Trophoblast cell (in vitro differentiated cells and primary cell): ENCODE measurements at regions not wholly inside any gene's neighbourhood (a gene's known extent, or its start where the extent isn't known, plus 50 kb on each side); places are given as distances from the start of the nearest gene placed in this dataset.

ENCODE experiments used
- DNase-seq, 2 donors: peaks; one replicate each; pipeline ENCODE4 v3.0.0-alpha.2; 2016
- H2AFZ ChIP-seq: 2 replicates; pipeline ENCODE4 v1.6.1; 2013; ENCODE audit warnings: low read length, moderate library complexity, mild to moderate bottlenecking; ENCODE audit not compliant: insufficient read depth, poor library complexity
- H2AK5ac ChIP-seq: 2 replicates; pipeline ENCODE4 v1.6.1; 2013; ENCODE audit warnings: mild to moderate bottlenecking, low read length
- H2BK120ac ChIP-seq: 2 replicates; pipeline ENCODE4 v1.6.1; 2013; ENCODE audit warnings: low read length, mild to moderate bottlenecking, moderate library complexity; ENCODE audit not compliant: insufficient read depth, poor library complexity
- H2BK12ac ChIP-seq: 2 replicates; pipeline ENCODE4 v1.6.1; 2013; ENCODE audit warnings: mild to moderate bottlenecking, low read length, moderate library complexity
- H2BK5ac ChIP-seq: 2 replicates; pipeline ENCODE4 v1.6.1; 2013; ENCODE audit warnings: low read length, low read depth, moderate library complexity, mild to moderate bottlenecking; ENCODE audit not compliant: poor library complexity
- H3K14ac ChIP-seq: 2 replicates; pipeline ENCODE4 v1.6.1; 2013; ENCODE audit warnings: mild to moderate bottlenecking, low read length
- H3K18ac ChIP-seq: 2 replicates; pipeline ENCODE4 v1.6.1; 2013; ENCODE audit warnings: mild to moderate bottlenecking, low read length
- H3K23ac ChIP-seq: 2 replicates; pipeline ENCODE4 v1.6.1; 2013; ENCODE audit warnings: low read length
- H3K27ac ChIP-seq: 2 replicates; pipeline ENCODE4 v1.5.1; 2013; ENCODE audit warnings: low read depth, mild to moderate bottlenecking, inconsistent platforms, low read length, moderate library complexity
- H3K27me3 ChIP-seq: 2 replicates; pipeline ENCODE4 v1.6.1; 2013; ENCODE audit warnings: inconsistent platforms, mild to moderate bottlenecking, low read length, moderate library complexity; ENCODE audit not compliant: insufficient read depth
- H3K36me3 ChIP-seq, 2 experiments: 1 replicate in 1 of 2; 2 replicates in 1 of 2; pipeline ENCODE4 v1.6.1; 2013; ENCODE audit warnings: low read length in 2 of 2, mild to moderate bottlenecking in 2 of 2, moderate library complexity in 1 of 2; ENCODE audit not compliant: insufficient read depth in 2 of 2, control insufficient read depth in 1 of 2
- H3K4ac ChIP-seq: 2 replicates; pipeline ENCODE4 v1.6.1; 2013; ENCODE audit warnings: low read depth, mild to moderate bottlenecking, low read length, moderate library complexity
- H3K4me1 ChIP-seq, 2 experiments: 1 replicate in 1 of 2; 2 replicates in 1 of 2; pipeline ENCODE4 v1.6.1; 2013; ENCODE audit warnings: low read length in 2 of 2, mild to moderate bottlenecking in 2 of 2, moderate library complexity in 1 of 2; ENCODE audit not compliant: insufficient read depth in 2 of 2, control insufficient read depth in 1 of 2
- H3K4me2 ChIP-seq: 2 replicates; pipeline ENCODE4 v1.6.1; 2013; ENCODE audit warnings: inconsistent platforms, mild to moderate bottlenecking, low read length, moderate library complexity
- H3K4me3 ChIP-seq: 2 replicates; pipeline ENCODE4 v1.5.1; 2013; ENCODE audit warnings: mild to moderate bottlenecking, low read depth, low read length, inconsistent platforms
- H3K79me1 ChIP-seq: one replicate; pipeline ENCODE4 v1.6.1; 2013; ENCODE audit warnings: low read length
- H3K79me2 ChIP-seq: 2 replicates; pipeline ENCODE4 v1.6.1; 2013; ENCODE audit warnings: low read length, mild to moderate bottlenecking; ENCODE audit not compliant: control insufficient read depth, insufficient read depth, poor library complexity
- H3K9ac ChIP-seq: 2 replicates; pipeline ENCODE4 v1.6.1; 2013; ENCODE audit warnings: mild to moderate bottlenecking, low read length
- H3K9me3 ChIP-seq: 2 replicates; pipeline ENCODE4 v1.6.1; 2013; ENCODE audit warnings: low read depth, mild to moderate bottlenecking, control low read depth, inconsistent platforms, low read length; ENCODE audit not compliant: insufficient read depth
- H4K12ac ChIP-seq: 2 replicates; pipeline ENCODE4 v1.6.1; 2013; ENCODE audit warnings: low read depth, mild to moderate bottlenecking, low read length, moderate library complexity
- H4K8ac ChIP-seq: 2 replicates; pipeline ENCODE4 v1.6.1; 2013; ENCODE audit warnings: low read depth, mild to moderate bottlenecking, low read length, moderate library complexity
- H4K91ac ChIP-seq: one replicate; pipeline ENCODE4 v1.6.1; 2013; ENCODE audit warnings: low read depth, mild to moderate bottlenecking, low read length, moderate library complexity
- WGBS: extraction: QIAGEN DNeasy Blood & Tissue Kit; methylation state at CpG from one replicate; pipeline ENCODE4 v1.1.7; 2013; ENCODE audit warnings: missing lambda C conversion rate; ENCODE audit not compliant: insufficient read length, insufficient coverage; ENCODE audit errors: extremely low coverage; 5-methylcytosine and 5-hydroxymethylcytosine counted together

GRCh38 chr3:15851735-15852134 lies 54.0 kb upstream of the ANKRD28 start:
- no peak overlapping the region for H2AFZ ChIP-seq
- H3K27ac ChIP-seq = no peak overlapping the region
- no peaks in the 10 kb centered on the region for H3K9me3 ChIP-seq
- H2BK120ac ChIP-seq = no peak overlapping the region
- no peaks in the 10 kb centered on the region for H3K4me1 ChIP-seq
- H2BK5ac ChIP-seq = no peak overlapping the region
- H3K79me1 ChIP-seq = no peaks in the 10 kb centered on the region
- no peak overlapping the region for H3K18ac ChIP-seq
- DNase-seq = no peak
- H2BK12ac ChIP-seq = no peak overlapping the region
- H3K23ac ChIP-seq = no peak overlapping the region
- no peak overlapping the region for H4K12ac ChIP-seq
- no peaks in the 10 kb centered on the region for H3K79me2 ChIP-seq
- H3K4ac ChIP-seq = no peak overlapping the region
- H4K8ac ChIP-seq = no peak overlapping the region
- H3K36me3 ChIP-seq = no peaks in the 10 kb centered on the region
- H4K91ac ChIP-seq = no peak overlapping the region
- no peak overlapping the region for H3K9ac ChIP-seq
- H3K27me3 ChIP-seq = no peaks in the 10 kb centered on the region
- WGBS = 100% methylated on average over 1 of the region's 3 CpGs
- H2AK5ac ChIP-seq = no peak overlapping the region
- H3K4me2 ChIP-seq = no peak overlapping the region
- H3K4me3 ChIP-seq = no peak overlapping the region
- no peak overlapping the region for H3K14ac ChIP-seq

DNA sequence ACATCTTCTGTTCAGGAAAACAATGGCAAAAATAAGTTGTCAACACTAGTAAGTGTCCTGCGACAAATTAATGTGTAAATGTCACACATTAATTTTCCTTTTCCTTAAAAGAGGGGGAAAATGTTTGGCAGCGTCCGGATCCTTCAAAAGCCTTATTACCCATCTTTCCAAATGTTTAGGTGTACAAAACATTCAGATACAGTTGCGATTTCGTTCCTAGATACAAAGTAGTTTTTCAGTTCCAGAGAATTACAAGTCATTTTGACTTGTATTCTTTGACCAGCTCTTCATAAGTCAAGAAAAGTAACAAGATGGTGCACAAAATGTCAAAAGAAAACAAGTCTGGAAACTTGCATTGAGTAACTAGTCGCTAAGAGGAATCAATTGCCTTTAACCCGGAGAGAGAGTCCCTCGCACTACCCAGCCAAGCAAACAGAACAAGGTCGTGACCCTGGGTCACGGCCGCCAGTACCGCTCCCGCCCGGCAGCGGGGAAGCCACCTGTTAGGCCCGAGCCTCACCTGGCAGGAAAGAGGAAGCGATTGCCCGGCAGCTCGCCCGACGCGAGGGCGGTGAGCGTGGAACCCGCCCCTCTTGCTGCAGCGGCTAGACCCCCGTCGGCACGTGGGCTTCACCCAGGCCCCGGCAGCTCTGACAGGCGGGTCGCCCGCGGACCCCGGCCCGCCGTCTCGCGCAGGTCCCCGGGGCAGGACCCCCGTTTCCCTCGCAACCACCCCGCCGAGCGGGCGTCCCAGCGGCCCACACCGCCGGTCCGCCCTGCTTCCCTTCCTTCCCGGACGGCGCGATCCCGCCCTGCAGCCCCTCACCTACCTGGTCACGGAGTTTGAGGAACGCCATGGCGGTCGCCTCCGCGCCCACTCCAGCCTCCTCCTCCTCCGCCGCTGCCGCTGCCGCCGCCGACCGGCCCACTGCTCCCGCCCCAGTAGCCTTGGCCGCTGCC lies 61.0 kb upstream of the ANKRD28 start:
- no peaks in the 10 kb centered on the region for H3K27me3 ChIP-seq
- peak overlapping the region; percentile 87 for H3K4me2 ChIP-seq
- no peaks in the 10 kb centered on the region for H3K36me3 ChIP-seq
- H4K91ac ChIP-seq = peak overlapping the region; percentile 49
- H2BK12ac ChIP-seq = no peak overlapping the region
- no peak overlapping the region for H3K23ac ChIP-seq
- H4K8ac ChIP-seq = peak overlapping the region; percentile 70
- peak overlapping the region; percentile 55 for H2BK120ac ChIP-seq
- peak overlapping the region; percentile 8 for H2BK5ac ChIP-seq
- no CpG with 5 or more reads among the region's 70 CpGs for WGBS
- peak overlapping the region; percentile 34 for H2AFZ ChIP-seq
- DNase-seq = peak; percentile 59 to 75
- no peaks in the 10 kb centered on the region for H3K9me3 ChIP-seq
- peak overlapping the region; percentile 33 for H4K12ac ChIP-seq
- peak overlapping the region; percentile 35 for H3K27ac ChIP-seq
- H3K9ac ChIP-seq = peak overlapping the region; percentile 75
- H3K14ac ChIP-seq = peak overlapping the region; percentile 19
- peak overlapping the region; percentile 95 for H3K4me3 ChIP-seq
- no peak overlapping the region for H2AK5ac ChIP-seq
- H3K79me1 ChIP-seq = peaks cover 4% of the 10 kb centered on the region
- H3K79me2 ChIP-seq = no peaks in the 10 kb centered on the region
- H3K4me1 ChIP-seq = no peaks in the 10 kb centered on the region
- peak overlapping the region; percentile 48 for H3K18ac ChIP-seq
- peak overlapping the region; percentile 13 for H3K4ac ChIP-seq

DNA sequence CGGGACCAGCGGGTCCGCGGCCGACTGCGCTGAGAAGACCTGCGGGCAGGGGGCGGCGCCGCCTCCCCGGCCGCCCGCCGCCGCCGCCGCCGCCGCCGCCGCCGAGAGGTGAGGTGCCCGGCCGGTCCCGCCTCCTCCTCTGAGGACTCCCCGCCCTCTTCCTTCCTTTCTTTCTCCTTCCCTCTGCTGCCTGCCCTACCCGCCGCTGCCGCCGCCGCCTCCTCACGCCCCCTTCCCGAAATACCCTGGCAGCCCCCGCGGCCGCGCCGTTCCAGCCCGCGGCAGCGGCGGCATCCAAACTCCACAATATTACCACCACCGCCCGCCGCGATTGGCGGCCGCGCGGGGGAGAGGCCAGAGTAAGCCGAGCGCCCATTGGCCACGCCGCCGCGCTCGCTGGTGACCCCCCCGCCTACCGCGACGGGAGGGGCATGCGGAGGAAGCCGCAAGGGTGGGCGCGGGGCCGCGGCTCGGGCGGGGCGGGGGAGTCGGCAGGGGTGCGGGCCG lies 61.8 kb upstream of the ANKRD28 start:
- no peaks in the 10 kb centered on the region for H3K79me2 ChIP-seq
- H4K8ac ChIP-seq = peak overlapping the region; percentile 70
- no peak overlapping the region for H3K9ac ChIP-seq
- peak overlapping the region; percentile 35 for H3K27ac ChIP-seq
- H3K23ac ChIP-seq = no peak overlapping the region
- peak overlapping the region; percentile 55 for H2BK120ac ChIP-seq
- H4K12ac ChIP-seq = no peak overlapping the region
- no peaks in the 10 kb centered on the region for H3K4me1 ChIP-seq
- H3K9me3 ChIP-seq = no peaks in the 10 kb centered on the region
- H2BK12ac ChIP-seq = no peak overlapping the region
- H3K79me1 ChIP-seq = peaks cover 4% of the 10 kb centered on the region
- no CpG with 5 or more reads among the region's 73 CpGs for WGBS
- peak overlapping the region; percentile 49 for H4K91ac ChIP-seq
- no peak overlapping the region for H3K4ac ChIP-seq
- peak overlapping the region; percentile 34 for H2AFZ ChIP-seq
- no peaks in the 10 kb centered on the region for H3K36me3 ChIP-seq
- H3K27me3 ChIP-seq = no peaks in the 10 kb centered on the region
- H2BK5ac ChIP-seq = no peak overlapping the region
- H3K4me2 ChIP-seq = peak overlapping the region; percentile 87
- peak; percentile 67 to 85 for DNase-seq
- no peak overlapping the region for H2AK5ac ChIP-seq
- peak overlapping the region; percentile 48 for H3K18ac ChIP-seq
- peak overlapping the region; percentile 19 for H3K14ac ChIP-seq
- H3K4me3 ChIP-seq = peak overlapping the region; percentile 95

- Histone ChIP-seq H3K9ac (no peak overlapping the region), H2BK5ac (no peak overlapping the region), H3K27ac (no peak overlapping the region), H3K79me2 (no peaks in the 10 kb centered on the region), H3K27me3 (no peaks in the 10 kb centered on the region), H3K14ac (peak overlapping the region; percentile 41), H3K79me1 (peaks cover 4% of the 10 kb centered on the region), H2AFZ (peak overlapping the region; percentile 33), H3K23ac (no peak overlapping the region), H3K18ac (peak overlapping the region; percentile 57), H3K9me3 (no peaks in the 10 kb centered on the region), H3K4me1 (no peaks in the 10 kb centered on the region), H2BK12ac (no peak overlapping the region), H4K8ac (peak overlapping the region; percentile 55), H3K4ac (no peak overlapping the region), H3K36me3 (no peaks in the 10 kb centered on the region), H2BK120ac (no peak overlapping the region), H4K12ac (peak overlapping the region; percentile 57), H2AK5ac (no peak overlapping the region), H4K91ac (peak overlapping the region; percentile 29), H3K4me3 (peak overlapping the region; percentile 95), H3K4me2 (peak overlapping the region; percentile 84)
- peak; percentile 41 to 55 for DNase-seq
- no CpG with 5 or more reads among the region's 55 CpGs for WGBS
Measured at GRCh38 chr3:15860014-15860934, 62.5 kb upstream of the ANKRD28 start.
